ENCODE measurements at regions not wholly inside any gene's neighbourhood (a gene's known extent, or its start where the extent isn't known, plus 50 kb on each side); places are given as distances from the start of the nearest gene placed in this dataset.

GRCh38 chr14:41257476-41257875 is 349.2 kb upstream of the LRFN5 start:
- H4K20me1 ChIP-seq (ENCODE audit: insufficient read depth): no peaks in the 10 kb centered on the region
- DNase-seq (ENCODE audit: low read depth, low spot score) (no peak), ATAC-seq (no peak)
- no peaks in the 10 kb centered on the region for H3K4me1 ChIP-seq (ENCODE audit: control insufficient read depth in 1 of 2, insufficient read depth in 2 of 2, low read length in 2 of 2)
- BruUV-seq (replicated peaks): no TSS peak
- intact Hi-C loops (cut with micrococcal nuclease): no loop called here
- H3K27ac ChIP-seq (ENCODE audit: low read depth, low read length): no peak overlapping the region
- TF ChIP-seq POLR2AphosphoS5 (IDR thresholded peaks at IDR 0.05; ENCODE audit: low read depth, low read length): no peak
- TF ChIP-seq TCF7L2 (IDR thresholded peaks at IDR 0.05; ENCODE audit: borderline replicate concordance, extremely low read depth, insufficient read depth, insufficient read length): no peak
- no peak for TF ChIP-seq ZBTB33 (IDR thresholded peaks at IDR 0.05; ENCODE audit: extremely low read depth, insufficient replicate concordance, low read length)
- TF ChIP-seq ATF3 (IDR thresholded peaks at IDR 0.05): no peak
- no peak for TF ChIP-seq FOSL1 (IDR thresholded peaks at IDR 0.05; ENCODE audit: low read depth)
- TF ChIP-seq CTCF (IDR thresholded peaks at IDR 0.05 in 2 of 3, conservative IDR thresholded peaks at IDR 0.05 in 1 of 3; ENCODE audit: borderline replicate concordance in 1 of 3, insufficient read depth in 1 of 3, low read depth in 2 of 3, low read length in 2 of 3): no peak
- no peak for TF ChIP-seq SIN3A (IDR thresholded peaks at IDR 0.05; ENCODE audit: low read depth)
- TF ChIP-seq EGR1 (IDR thresholded peaks at IDR 0.05; ENCODE audit: low read depth): no peak
- TF ChIP-seq ZNF274 (IDR thresholded peaks at IDR 0.05; ENCODE audit: low read depth, low read length): no peak
- no peak for TF ChIP-seq EZH2 (IDR thresholded peaks at IDR 0.05)
- TF ChIP-seq CEBPB (IDR thresholded peaks at IDR 0.05; ENCODE audit: low read depth): no peak
- no peak for TF ChIP-seq JUND (IDR thresholded peaks at IDR 0.05)
- TF ChIP-seq MAX (IDR thresholded peaks at IDR 0.05): no peak
- no peak for TF ChIP-seq EZH2phosphoT487 (IDR thresholded peaks at IDR 0.05; ENCODE audit: borderline replicate concordance)
- no peak for TF ChIP-seq YY1 (IDR thresholded peaks at IDR 0.05; ENCODE audit: extremely low read depth, insufficient replicate concordance, low read depth, low read length)
- no peak for TF ChIP-seq ELF1 (IDR thresholded peaks at IDR 0.05; ENCODE audit: borderline replicate concordance, low read depth)
- TF ChIP-seq ZFX (IDR thresholded peaks at IDR 0.05): no peak
- TF ChIP-seq SRF (IDR thresholded peaks at IDR 0.05; ENCODE audit: low read depth): no peak
- TF ChIP-seq POLR2A (IDR thresholded peaks at IDR 0.05; ENCODE audit: borderline replicate concordance, extremely low read depth, insufficient read depth, insufficient read length): no peak
- TF ChIP-seq SP1 (IDR thresholded peaks at IDR 0.05; ENCODE audit: low read depth): no peak
- H3K4me3 ChIP-seq (replicated peaks in 1 of 2; ENCODE audit: low read depth in 1 of 2, low read length in 2 of 2): no peak overlapping the region
- ChIA-PET RAD21 (ENCODE audit: low non-redundant PET in 1 of 2, low total read pairs in 2 of 2, uncharacterized antibody in 2 of 2, unreplicated experiment in 2 of 2) (no interaction called here), CTCF (no interaction called here), POLR2A (no interaction called here)
- no peak overlapping the region for H2AFZ ChIP-seq (ENCODE audit: low read depth, low read length, poor library complexity, severe bottlenecking)
- no peak overlapping the region for H3K4me2 ChIP-seq (ENCODE audit: low read length)
- no peaks in the 10 kb centered on the region for H3K27me3 ChIP-seq (ENCODE audit: insufficient read depth, low read length)
- no peaks in the 10 kb centered on the region for H3K79me2 ChIP-seq (ENCODE audit: insufficient read depth, low read length)
- H3K9me2 ChIP-seq (ENCODE audit: insufficient read depth): no peaks in the 10 kb centered on the region
- no peak overlapping the region for H3K9ac ChIP-seq (ENCODE audit: low read length)
- H3K36me3 ChIP-seq (ENCODE audit: control insufficient read depth in 1 of 2, insufficient read depth in 2 of 2, low read length in 2 of 2): no peaks in the 10 kb centered on the region
- H3K9me3 ChIP-seq (ENCODE audit: control insufficient read depth in 1 of 2, insufficient read depth in 1 of 2, low read depth in 1 of 2, low read length in 2 of 2): no peaks in the 10 kb centered on the region
